Skeletal muscle satellite cell (primary cell): ENCODE measurements at regions not wholly inside any gene's neighbourhood (a gene's known extent, or its start where the extent isn't known, plus 50 kb on each side); places are given as distances from the start of the nearest gene placed in this dataset.

Experiments
- H3K27me3 ChIP-seq: 2 replicates; pipeline ENCODE4 v1.7.0; 2013; ENCODE audit warnings: low read length; ENCODE audit not compliant: control insufficient read depth, insufficient read depth
- H3K36me3 ChIP-seq: 2 replicates; pipeline ENCODE4 v1.7.0; 2013; ENCODE audit warnings: mild to moderate bottlenecking, control low read depth, low read length; ENCODE audit not compliant: insufficient read depth
- H3K4me1 ChIP-seq: 2 replicates; pipeline ENCODE4 v1.7.0; 2013; ENCODE audit warnings: low read length; ENCODE audit not compliant: control insufficient read depth, insufficient read depth
- H3K4me2 ChIP-seq: 2 replicates; pipeline ENCODE4 v1.7.0; 2013; ENCODE audit warnings: mild to moderate bottlenecking, low read length
- H3K4me3 ChIP-seq: 2 replicates; pipeline ENCODE4 v1.7.0; 2013; ENCODE audit warnings: low read length
- H3K9ac ChIP-seq: 2 replicates; pipeline ENCODE4 v1.7.0; 2013; ENCODE audit warnings: mild to moderate bottlenecking, low read depth, low read length, moderate library complexity
- H3K9me3 ChIP-seq: replicated peaks from 2 replicates; pipeline ENCODE4 v1.7.0; 2013; ENCODE audit warnings: mild to moderate bottlenecking, control low read depth, low read length

DNA sequence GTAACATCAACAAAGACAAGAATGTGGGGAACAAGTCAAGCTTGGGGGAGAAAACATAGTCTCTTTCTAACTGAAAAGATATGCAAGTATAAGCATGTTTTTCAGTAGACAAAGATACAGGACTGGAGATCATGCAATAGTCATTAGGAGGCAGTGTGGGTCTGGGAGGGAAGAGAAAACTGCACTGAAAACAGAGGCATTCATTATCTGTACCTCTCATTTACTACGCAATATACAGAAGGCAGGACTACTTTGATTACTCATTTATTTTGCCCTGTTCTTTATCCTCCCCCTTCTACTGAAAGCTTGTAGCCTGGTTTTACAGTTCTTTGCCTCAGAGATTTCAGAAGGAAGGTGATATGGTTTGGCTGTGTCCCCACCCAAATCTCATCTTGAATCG lies 341.2 kb downstream of the CRPPA start:
- peaks cover 13% of the 10 kb centered on the region for H3K4me1 ChIP-seq
- no peaks in the 10 kb centered on the region for H3K27me3 ChIP-seq
- no peaks in the 10 kb centered on the region for H3K9me3 ChIP-seq
- no peak overlapping the region for H3K4me2 ChIP-seq
- no peak overlapping the region for H3K9ac ChIP-seq
- H3K36me3 ChIP-seq, result no peaks in the 10 kb centered on the region
- no peak overlapping the region for H3K4me3 ChIP-seq

GRCh38 chr7:16079723-16080122 lies 341.6 kb downstream of the CRPPA start:
- Histone ChIP-seq H3K4me3 (no peak overlapping the region), H3K27me3 (no peaks in the 10 kb centered on the region), H3K4me1 (peaks cover 12% of the 10 kb centered on the region), H3K9ac (no peak overlapping the region), H3K4me2 (no peak overlapping the region), H3K9me3 (no peaks in the 10 kb centered on the region), H3K36me3 (no peaks in the 10 kb centered on the region)

GRCh38 chr7:16078076-16078952 lies 343.0 kb downstream of the CRPPA start:
- Histone ChIP-seq H3K27me3 (no peaks in the 10 kb centered on the region), H3K9me3 (no peaks in the 10 kb centered on the region), H3K9ac (no peak overlapping the region), H3K4me1 (no peaks in the 10 kb centered on the region), H3K4me3 (no peak overlapping the region), H3K36me3 (no peaks in the 10 kb centered on the region), H3K4me2 (no peak overlapping the region)

DNA sequence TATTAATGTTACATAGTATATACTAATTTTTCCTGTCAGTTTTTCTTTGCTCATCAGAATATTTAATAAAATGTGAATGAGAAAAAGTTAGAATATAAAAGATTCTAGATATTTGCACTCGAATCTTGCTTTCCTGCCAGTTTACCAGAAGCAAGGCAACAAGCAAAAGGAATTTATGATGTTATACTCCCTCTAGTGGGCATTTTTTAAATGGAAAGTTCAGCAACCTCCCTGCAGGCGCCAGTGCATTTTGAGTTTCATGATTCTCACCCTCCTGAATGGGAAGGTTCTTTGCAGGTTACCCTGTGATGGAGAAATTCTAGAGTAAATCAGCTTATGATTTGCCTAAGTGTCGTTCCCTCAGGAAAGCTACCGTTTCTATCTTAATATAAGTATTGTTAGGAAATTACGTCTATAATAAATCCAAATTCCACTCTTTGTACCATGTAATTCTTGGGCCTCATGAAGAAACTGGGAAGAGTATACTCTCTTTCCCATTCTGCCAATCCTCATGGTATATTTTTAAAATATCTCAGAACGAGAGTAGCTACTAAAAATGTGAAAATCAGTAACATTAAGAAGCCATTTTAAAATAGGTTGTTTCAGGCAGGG lies 350.0 kb downstream of the CRPPA start:
- Histone ChIP-seq H3K4me2 (no peak overlapping the region), H3K27me3 (no peaks in the 10 kb centered on the region), H3K9me3 (no peaks in the 10 kb centered on the region), H3K4me3 (no peak overlapping the region), H3K36me3 (no peaks in the 10 kb centered on the region), H3K9ac (no peak overlapping the region), H3K4me1 (peaks cover 14% of the 10 kb centered on the region)

- no peak overlapping the region for H3K4me3 ChIP-seq
- no peak overlapping the region for H3K4me2 ChIP-seq
- H3K36me3 ChIP-seq, result no peaks in the 10 kb centered on the region
- H3K4me1 ChIP-seq, result peaks cover 18% of the 10 kb centered on the region
- no peaks in the 10 kb centered on the region for H3K27me3 ChIP-seq
- H3K9ac ChIP-seq, result no peak overlapping the region
- H3K9me3 ChIP-seq, result no peaks in the 10 kb centered on the region
Observed at GRCh38 chr7:16070806-16071205, 350.5 kb downstream of the CRPPA start.

DNA sequence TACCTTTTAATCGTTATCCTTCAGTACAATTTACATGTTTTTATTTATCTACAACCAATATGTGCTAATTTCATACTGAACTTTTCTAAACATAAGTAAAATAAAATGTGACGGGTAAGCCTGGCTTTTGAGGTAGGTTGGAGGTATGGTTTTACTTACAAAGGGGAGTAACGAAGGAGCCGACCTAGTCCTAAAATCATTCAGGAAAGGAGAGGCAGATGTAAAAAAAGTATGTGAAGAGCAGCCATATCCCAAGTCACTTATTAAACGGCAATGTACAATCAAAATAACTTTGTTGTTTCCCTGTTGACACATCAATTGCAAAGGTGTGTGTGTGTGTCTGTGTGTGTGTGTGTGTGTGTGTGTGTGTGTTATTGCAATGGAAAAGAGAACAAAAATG lies 351.3 kb downstream of the CRPPA start:
- Histone ChIP-seq H3K27me3 (no peaks in the 10 kb centered on the region), H3K36me3 (no peaks in the 10 kb centered on the region), H3K9me3 (no peaks in the 10 kb centered on the region), H3K4me1 (peaks cover 18% of the 10 kb centered on the region), H3K9ac (no peak overlapping the region), H3K4me3 (no peak overlapping the region), H3K4me2 (no peak overlapping the region)

GRCh38 chr7:16068183-16068582 lies 353.2 kb downstream of the CRPPA start:
- Histone ChIP-seq H3K4me3 (no peak overlapping the region), H3K9me3 (no peaks in the 10 kb centered on the region), H3K4me2 (no peak overlapping the region), H3K27me3 (peaks cover 6% of the 10 kb centered on the region), H3K36me3 (no peaks in the 10 kb centered on the region), H3K4me1 (peaks cover 23% of the 10 kb centered on the region), H3K9ac (no peak overlapping the region)

DNA sequence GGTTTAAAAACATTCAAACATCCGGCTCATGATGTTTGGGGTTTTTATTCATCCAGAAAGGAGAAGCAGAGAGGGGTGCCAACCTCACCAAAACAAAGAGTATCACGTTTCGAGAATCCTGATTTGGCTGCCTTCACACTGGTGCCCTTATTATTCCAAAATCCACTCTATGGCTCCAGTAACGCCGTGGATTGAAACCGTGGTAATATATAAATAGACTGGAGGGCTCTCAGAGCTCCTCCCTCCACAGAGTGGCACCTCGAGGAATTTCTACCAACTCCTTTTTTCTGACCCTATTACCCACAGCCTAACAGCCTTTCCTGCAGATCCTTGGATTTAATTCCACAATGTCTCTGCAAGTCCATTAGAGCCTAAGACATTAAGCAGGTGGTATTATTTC lies 353.6 kb downstream of the CRPPA start:
- Histone ChIP-seq H3K9me3 (no peaks in the 10 kb centered on the region), H3K36me3 (no peaks in the 10 kb centered on the region), H3K27me3 (peaks cover 6% of the 10 kb centered on the region), H3K9ac (no peak overlapping the region), H3K4me2 (peak overlapping the region; percentile 47), H3K4me3 (no peak overlapping the region), H3K4me1 (peaks cover 27% of the 10 kb centered on the region)

DNA sequence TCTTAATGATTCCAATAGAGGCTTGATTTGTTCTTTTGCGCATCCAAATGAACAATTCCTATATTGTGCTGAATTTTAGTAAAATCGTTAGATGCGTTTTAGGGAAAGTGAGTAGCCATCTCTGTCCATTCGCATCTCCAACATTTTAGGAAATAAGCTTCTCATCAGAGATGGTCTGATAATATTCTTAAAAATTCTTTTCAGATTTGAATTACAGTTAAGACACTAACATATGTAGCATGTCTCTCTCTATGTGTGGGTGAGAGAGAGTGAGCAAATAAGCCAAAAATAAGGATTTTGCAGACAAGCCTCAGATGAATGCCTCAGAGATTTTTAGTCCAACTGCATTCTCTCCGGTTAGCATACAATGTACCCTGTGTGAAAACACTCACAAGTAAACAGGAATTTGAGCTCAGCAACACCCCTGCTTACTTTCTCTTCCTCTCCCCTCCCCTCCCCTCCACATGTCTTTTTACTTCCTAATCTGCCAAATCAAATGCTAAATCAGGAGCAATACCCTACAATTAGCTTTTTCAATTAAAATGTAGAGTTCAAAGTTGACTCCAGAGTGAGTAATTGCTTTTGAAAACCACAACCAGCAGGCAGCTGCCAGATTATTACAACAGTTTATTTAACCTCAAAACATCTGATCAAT lies 354.4 kb downstream of the CRPPA start:
- peak overlapping the region; percentile 58 for H3K4me2 ChIP-seq
- H3K9me3 ChIP-seq, result no peaks in the 10 kb centered on the region
- H3K27me3 ChIP-seq, result peaks cover 6% of the 10 kb centered on the region
- no peak overlapping the region for H3K4me3 ChIP-seq
- no peaks in the 10 kb centered on the region for H3K36me3 ChIP-seq
- H3K9ac ChIP-seq, result no peak overlapping the region
- peaks cover 33% of the 10 kb centered on the region for H3K4me1 ChIP-seq

DNA sequence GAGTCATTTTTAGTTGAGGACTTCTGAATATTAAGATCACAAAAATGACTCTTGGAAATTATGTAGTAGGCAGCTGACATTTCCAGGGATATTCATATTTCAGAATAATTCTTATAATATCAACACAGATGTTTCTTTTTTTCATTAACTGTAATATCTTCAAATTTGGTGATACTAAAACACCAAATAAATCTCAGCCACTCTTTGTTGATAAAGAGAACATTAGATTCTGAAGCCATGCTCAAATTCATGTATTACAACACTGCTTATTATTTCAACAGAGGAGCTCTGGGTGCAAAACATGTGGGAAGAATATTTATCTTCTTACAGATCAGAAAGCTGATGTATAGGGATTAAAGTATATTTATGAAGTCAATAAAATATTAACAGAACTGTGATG lies 355.4 kb downstream of the CRPPA start:
- Histone ChIP-seq H3K4me1 (peaks cover 39% of the 10 kb centered on the region), H3K27me3 (peaks cover 6% of the 10 kb centered on the region), H3K9me3 (no peaks in the 10 kb centered on the region), H3K4me2 (no peak overlapping the region), H3K36me3 (no peaks in the 10 kb centered on the region), H3K9ac (no peak overlapping the region), H3K4me3 (no peak overlapping the region)

- no peaks in the 10 kb centered on the region for H3K9me3 ChIP-seq
- H3K4me2 ChIP-seq, result no peak overlapping the region
- H3K4me1 ChIP-seq, result peaks cover 42% of the 10 kb centered on the region
- no peak overlapping the region for H3K4me3 ChIP-seq
- H3K9ac ChIP-seq, result no peak overlapping the region
- H3K36me3 ChIP-seq, result no peaks in the 10 kb centered on the region
- peaks cover 6% of the 10 kb centered on the region for H3K27me3 ChIP-seq
Observed at GRCh38 chr7:16063716-16064675, 357.3 kb downstream of the CRPPA start.
